GM12873 (cell line): ENCODE measurements at regions not wholly inside any gene's neighbourhood (a gene's known extent, or its start where the extent isn't known, plus 50 kb on each side); places are given as distances from the start of the nearest gene placed in this dataset.

Experiments used
- CTCF ChIP-seq: IDR thresholded peaks from 2 replicates; pipeline ENCODE4 v1.5.1; 2012; ENCODE audit warnings: low read depth, mild to moderate bottlenecking, moderate library complexity, low read length, control low read depth; ENCODE audit not compliant: insufficient read depth; ENCODE audit errors: missing control alignments

- TF ChIP-seq CTCF, result no peak
Measured at GRCh38 chr7:55275291-55276200, 89.6 kb upstream of the LANCL2 start.

GRCh38 chr7:55276572-55277295 is 88.4 kb upstream of the LANCL2 start:
- TF ChIP-seq CTCF, result no peak

- TF ChIP-seq CTCF, result no peak
Measured at GRCh38 chr7:55277916-55278315, 87.2 kb upstream of the LANCL2 start.

GRCh38 chr7:55278321-55278720 is 86.8 kb upstream of the LANCL2 start:
- no peak for TF ChIP-seq CTCF

- no peak for TF ChIP-seq CTCF
Measured at GRCh38 chr7:55279080-55279845, 85.9 kb upstream of the LANCL2 start.

GRCh38 chr7:55280031-55280454 is 85.1 kb upstream of the LANCL2 start:
- TF ChIP-seq CTCF, result peak; percentile 69

GRCh38 chr7:55285665-55286064 is 79.5 kb upstream of the LANCL2 start:
- TF ChIP-seq CTCF, result no peak
